Gastroesophageal sphincter (tissue), 3 donors: ENCODE measurements at regions not wholly inside any gene's neighbourhood (a gene's known extent, or its start where the extent isn't known, plus 50 kb on each side); places are given as distances from the start of the nearest gene placed in this dataset.

Experiments used
- EP300 ChIP-seq: sonication (generic); formaldehyde crosslinking; IDR thresholded peaks from one replicate; pipeline ENCODE4 v1.6.1; 2017; ENCODE audit warnings: antibody characterized with exemption, mild to moderate bottlenecking
- POLR2A ChIP-seq, 2 donors: fragments of 450-650 bp; IDR thresholded peaks; one replicate each; pipeline ENCODE4 v1.6.1; 2017; ENCODE audit warnings: antibody characterized with exemption in 2 of 2, mild to moderate bottlenecking in 2 of 2, moderate library complexity in 1 of 2
- POLR2AphosphoS5 ChIP-seq: sonication (generic); formaldehyde crosslinking; IDR thresholded peaks from one replicate; pipeline ENCODE4 v1.6.1; 2017; ENCODE audit warnings: antibody characterized with exemption
- TF ChIP-seq, protein P1 (sequence below), 4 experiments: fragments of 200-600 bp in 2 of 4; fragments of 450-650 bp in 2 of 4; sonication (generic) in 1 of 4; IDR thresholded peaks; one replicate each; pipeline ENCODE4 v1.5.1; 2017 to 2019; ENCODE audit warnings: antibody characterized with exemption in 4 of 4, mild to moderate bottlenecking in 2 of 4, moderate library complexity in 2 of 4

DNA sequence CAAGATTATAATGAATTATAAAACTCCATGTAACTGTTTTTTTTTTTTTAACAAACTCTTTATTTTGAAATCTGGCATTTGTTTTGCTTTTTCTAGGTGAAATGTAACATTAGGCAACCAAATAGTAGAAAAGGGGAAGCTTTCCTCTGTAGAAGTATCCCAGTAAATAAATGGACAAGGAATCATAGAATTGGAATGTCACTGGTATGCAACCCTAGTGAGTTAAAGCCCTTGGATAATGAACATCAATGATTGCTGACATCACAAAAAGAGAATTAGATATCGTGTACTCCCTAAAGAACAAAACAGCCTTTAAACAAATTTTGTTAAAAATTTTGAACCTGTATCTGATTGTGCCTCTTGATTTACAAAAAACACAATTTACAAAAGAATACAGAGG, 93.9 kb upstream of the OGFRL1 start:
- no peak for TF ChIP-seq POLR2A (IDR thresholded peaks at IDR 0.05)
- TF ChIP-seq, protein P1, sequence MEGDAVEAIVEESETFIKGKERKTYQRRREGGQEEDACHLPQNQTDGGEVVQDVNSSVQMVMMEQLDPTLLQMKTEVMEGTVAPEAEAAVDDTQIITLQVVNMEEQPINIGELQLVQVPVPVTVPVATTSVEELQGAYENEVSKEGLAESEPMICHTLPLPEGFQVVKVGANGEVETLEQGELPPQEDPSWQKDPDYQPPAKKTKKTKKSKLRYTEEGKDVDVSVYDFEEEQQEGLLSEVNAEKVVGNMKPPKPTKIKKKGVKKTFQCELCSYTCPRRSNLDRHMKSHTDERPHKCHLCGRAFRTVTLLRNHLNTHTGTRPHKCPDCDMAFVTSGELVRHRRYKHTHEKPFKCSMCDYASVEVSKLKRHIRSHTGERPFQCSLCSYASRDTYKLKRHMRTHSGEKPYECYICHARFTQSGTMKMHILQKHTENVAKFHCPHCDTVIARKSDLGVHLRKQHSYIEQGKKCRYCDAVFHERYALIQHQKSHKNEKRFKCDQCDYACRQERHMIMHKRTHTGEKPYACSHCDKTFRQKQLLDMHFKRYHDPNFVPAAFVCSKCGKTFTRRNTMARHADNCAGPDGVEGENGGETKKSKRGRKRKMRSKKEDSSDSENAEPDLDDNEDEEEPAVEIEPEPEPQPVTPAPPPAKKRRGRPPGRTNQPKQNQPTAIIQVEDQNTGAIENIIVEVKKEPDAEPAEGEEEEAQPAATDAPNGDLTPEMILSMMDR (IDR thresholded peaks at IDR 0.05): no peak
- no peak for TF ChIP-seq POLR2AphosphoS5
- TF ChIP-seq EP300: no peak
